GM12878 (cell line): ENCODE measurements at regions not wholly inside any gene's neighbourhood (a gene's known extent, or its start where the extent isn't known, plus 50 kb on each side); places are given as distances from the start of the nearest gene placed in this dataset.

ENCODE experiments used
- ATAC-seq: fragments of 200-7000 bp; cut with Tn5 transposase; 3 replicates; pipeline ENCODE4 v1.9.1; 2020; ENCODE audit warnings: mild to moderate bottlenecking, moderate library complexity
- BruUV-seq: library from RNA; stranded (reverse); fragments of 400-500 nt; replicated peaks from 2 replicates; lab custom pipeline; 2021; lab: Mats Ljungman, UMichigan
- CTCF ChIA-PET: fragments of 300-600 bp; sonication (Branson Sonifier 250); formaldehyde crosslinking; extraction: SDS; loops from one replicate; lab custom pipeline; 2021; ENCODE audit warnings: inconsistent platforms; lab: Yijun Ruan, JAX
- POLR2A ChIA-PET: fragments of 350-600 bp; formaldehyde crosslinking; extraction: SDS; loops from one replicate; lab custom pipeline; 2021; ENCODE audit warnings: inconsistent platforms; lab: Charles Lee
- RAD21 ChIA-PET: fragments of 300-600 bp; sonication (Branson Sonifier 250); formaldehyde crosslinking; loops from one replicate; lab custom pipeline; 2023; ENCODE audit warnings: antibody characterized with exemption; ENCODE audit not compliant: unreplicated experiment; lab: Charles Lee
- SMC1A ChIA-PET: fragments of 300-600 bp; sonication (Branson Sonifier 250); formaldehyde crosslinking; loops from one replicate; lab custom pipeline; 2023; ENCODE audit not compliant: unreplicated experiment, uncharacterized antibody; lab: Charles Lee
- DNase-seq: peaks from one replicate; pipeline ENCODE4 v3.0.0-alpha.2; 2011; ENCODE audit warnings: low read depth, low spot score
- FAIRE-seq: peaks from 3 replicates; lab custom pipeline; 2011; peaks lifted over from hg19 to GRCh38; lab: Jason Lieb, UNC
- H2AFZ ChIP-seq: 2 replicates; pipeline ENCODE4 v1.6.0; 2011; ENCODE audit warnings: low read depth, low read length, control low read depth; ENCODE audit not compliant: control insufficient read depth
- H3K27ac ChIP-seq: 2 replicates; pipeline ENCODE4 v1.5.1; 2011; ENCODE audit warnings: control low read depth; ENCODE audit not compliant: control insufficient read depth, insufficient read depth
- H3K27me3 ChIP-seq, 2 experiments: replicated peaks in 1 of 2; 2 replicates each; pipeline versions ENCODE4 v1.6.0 to v1.6.1; 2011; ENCODE audit warnings: low read length in 1 of 2; ENCODE audit not compliant: control insufficient read depth in 2 of 2, insufficient read depth in 2 of 2
- H3K36me3 ChIP-seq, 2 experiments: 2 replicates each; pipeline ENCODE4 v1.5.1; 2011; ENCODE audit warnings: low read length in 1 of 2; ENCODE audit not compliant: control insufficient read depth in 2 of 2, insufficient read depth in 2 of 2
- H3K4me1 ChIP-seq: 2 replicates; pipeline ENCODE4 v1.6.1; 2011; ENCODE audit warnings: mild to moderate bottlenecking, low read length, moderate library complexity, mixed read lengths; ENCODE audit not compliant: control insufficient read depth, insufficient read depth
- H3K4me2 ChIP-seq: 2 replicates; pipeline ENCODE4 v1.6.0; 2011; ENCODE audit warnings: control low read depth; ENCODE audit not compliant: control insufficient read depth, insufficient read depth
- H3K4me3 ChIP-seq: fragments of 200-600 bp; sonication (generic); 2 replicates; pipeline ENCODE4 v1.5.1; 2016
- H3K79me2 ChIP-seq: 2 replicates; pipeline ENCODE4 v1.6.0; 2011; ENCODE audit warnings: low read length; ENCODE audit not compliant: control insufficient read depth, insufficient read depth
- H3K9ac ChIP-seq: 2 replicates; pipeline ENCODE4 v1.8.0; 2011; ENCODE audit warnings: low read length, control low read depth, mixed read lengths; ENCODE audit not compliant: control insufficient read depth, insufficient read depth
- H3K9me3 ChIP-seq: replicated peaks from 3 replicates; pipeline ENCODE4 v1.5.1; 2011; ENCODE audit warnings: mild to moderate bottlenecking, low read length; ENCODE audit not compliant: control insufficient read depth, insufficient read depth
- H4K20me1 ChIP-seq: 2 replicates; pipeline ENCODE4 v1.6.0; 2011; ENCODE audit not compliant: control insufficient read depth, insufficient read depth
- BCL11A ChIP-seq: IDR thresholded peaks from 2 replicates; pipeline ENCODE4 v1.6.1; 2011; ENCODE audit warnings: low read depth, low read length
- CREB1 ChIP-seq: IDR thresholded peaks from 2 replicates; pipeline ENCODE4 v1.6.1; 2012; ENCODE audit warnings: low read depth, mild to moderate bottlenecking, inconsistent platforms
- GABPA ChIP-seq: IDR thresholded peaks from 2 replicates; pipeline ENCODE4 v1.6.1; 2014; ENCODE audit warnings: antibody characterized with exemption, low read depth, mild to moderate bottlenecking, inconsistent platforms
- KLF5 ChIP-seq: fragments of 450-650 bp; IDR thresholded peaks from 2 replicates; pipeline ENCODE4 v1.6.1; 2014; ENCODE audit warnings: mild to moderate bottlenecking; ENCODE audit not compliant: partially characterized antibody
- MLLT1 ChIP-seq: fragments of 450-650 bp; IDR thresholded peaks from 2 replicates; pipeline ENCODE4 v1.6.1; 2016; ENCODE audit warnings: mild to moderate bottlenecking
- PRDM15 ChIP-seq: fragments of 450-650 bp; formaldehyde crosslinking; IDR thresholded peaks from 2 replicates; pipeline ENCODE4 v1.4.0; 2020; ENCODE audit warnings: mild to moderate bottlenecking, moderate library complexity
- RELA ChIP-seq: fragments of 450-650 bp; IDR thresholded peaks from 2 replicates; pipeline ENCODE4 v1.8.0; 2014; ENCODE audit warnings: borderline replicate concordance; ENCODE audit not compliant: partially characterized antibody
- RUNX3 ChIP-seq: IDR thresholded peaks from 2 replicates; pipeline ENCODE4 v1.6.1; 2012; ENCODE audit warnings: low read length, inconsistent platforms
- WGBS: methylation state at CpG from one replicate; pipeline ENCODE4 v1.1.6; 2016; ENCODE audit warnings: low lambda C conversion rate; ENCODE audit not compliant: insufficient replicate concordance, insufficient coverage; ENCODE audit errors: missing lambda C conversion rate; 5-methylcytosine and 5-hydroxymethylcytosine counted together
- in situ Hi-C: fragments of 300-500 bp; cut with MboI; formaldehyde crosslinking; loops from 9 replicates; pipeline ENCODE4 v1.14.3; 2018; ENCODE audit warnings: mixed read lengths
- intact Hi-C: fragments of 100-400 bp; cut with micrococcal nuclease; formaldehyde crosslinking; loops from one replicate; pipeline ENCODE4 v1.14.2; 2022; ENCODE audit not compliant: unreplicated experiment
- TF ChIP-seq, protein P1 (sequence below): fragments of 450-650 bp; IDR thresholded peaks from 2 replicates; pipeline ENCODE4 v1.6.1; 2017; ENCODE audit warnings: mild to moderate bottlenecking
- TF ChIP-seq, protein P2 (sequence below): IDR thresholded peaks from 2 replicates; pipeline ENCODE4 v1.6.1; 2012; ENCODE audit warnings: mild to moderate bottlenecking, low read depth, low read length

- in situ Hi-C loops, result no loop called here
- no peak overlapping the region for H2AFZ ChIP-seq
- WGBS, result 95% methylated on average over 1 of the region's 1 CpG
These were observed 58.7 kb upstream of the TFEC start for GRCh38 chr7:116089293-116089692.

More at GRCh38 chr7:116089293-116089692, 58.7 kb upstream of the TFEC start:
- ATAC-seq, result no peak
- intact Hi-C loops, result no loop called here
- H3K9me3 ChIP-seq, result no peaks in the 10 kb centered on the region
- H3K27ac ChIP-seq, result no peak overlapping the region
- no peak overlapping the region for H3K4me3 ChIP-seq
- TF ChIP-seq KLF5 (no peak), RELA (no peak), GABPA (no peak), RUNX3 (no peak), MLLT1 (no peak), CREB1 (no peak), BCL11A (no peak), PRDM15 (CRISPR knock-in tag) (no peak)
- TF ChIP-seq, protein P1, sequence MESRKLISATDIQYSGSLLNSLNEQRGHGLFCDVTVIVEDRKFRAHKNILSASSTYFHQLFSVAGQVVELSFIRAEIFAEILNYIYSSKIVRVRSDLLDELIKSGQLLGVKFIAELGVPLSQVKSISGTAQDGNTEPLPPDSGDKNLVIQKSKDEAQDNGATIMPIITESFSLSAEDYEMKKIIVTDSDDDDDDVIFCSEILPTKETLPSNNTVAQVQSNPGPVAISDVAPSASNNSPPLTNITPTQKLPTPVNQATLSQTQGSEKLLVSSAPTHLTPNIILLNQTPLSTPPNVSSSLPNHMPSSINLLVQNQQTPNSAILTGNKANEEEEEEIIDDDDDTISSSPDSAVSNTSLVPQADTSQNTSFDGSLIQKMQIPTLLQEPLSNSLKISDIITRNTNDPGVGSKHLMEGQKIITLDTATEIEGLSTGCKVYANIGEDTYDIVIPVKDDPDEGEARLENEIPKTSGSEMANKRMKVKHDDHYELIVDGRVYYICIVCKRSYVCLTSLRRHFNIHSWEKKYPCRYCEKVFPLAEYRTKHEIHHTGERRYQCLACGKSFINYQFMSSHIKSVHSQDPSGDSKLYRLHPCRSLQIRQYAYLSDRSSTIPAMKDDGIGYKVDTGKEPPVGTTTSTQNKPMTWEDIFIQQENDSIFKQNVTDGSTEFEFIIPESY, result no peak
- TF ChIP-seq, protein P2, sequence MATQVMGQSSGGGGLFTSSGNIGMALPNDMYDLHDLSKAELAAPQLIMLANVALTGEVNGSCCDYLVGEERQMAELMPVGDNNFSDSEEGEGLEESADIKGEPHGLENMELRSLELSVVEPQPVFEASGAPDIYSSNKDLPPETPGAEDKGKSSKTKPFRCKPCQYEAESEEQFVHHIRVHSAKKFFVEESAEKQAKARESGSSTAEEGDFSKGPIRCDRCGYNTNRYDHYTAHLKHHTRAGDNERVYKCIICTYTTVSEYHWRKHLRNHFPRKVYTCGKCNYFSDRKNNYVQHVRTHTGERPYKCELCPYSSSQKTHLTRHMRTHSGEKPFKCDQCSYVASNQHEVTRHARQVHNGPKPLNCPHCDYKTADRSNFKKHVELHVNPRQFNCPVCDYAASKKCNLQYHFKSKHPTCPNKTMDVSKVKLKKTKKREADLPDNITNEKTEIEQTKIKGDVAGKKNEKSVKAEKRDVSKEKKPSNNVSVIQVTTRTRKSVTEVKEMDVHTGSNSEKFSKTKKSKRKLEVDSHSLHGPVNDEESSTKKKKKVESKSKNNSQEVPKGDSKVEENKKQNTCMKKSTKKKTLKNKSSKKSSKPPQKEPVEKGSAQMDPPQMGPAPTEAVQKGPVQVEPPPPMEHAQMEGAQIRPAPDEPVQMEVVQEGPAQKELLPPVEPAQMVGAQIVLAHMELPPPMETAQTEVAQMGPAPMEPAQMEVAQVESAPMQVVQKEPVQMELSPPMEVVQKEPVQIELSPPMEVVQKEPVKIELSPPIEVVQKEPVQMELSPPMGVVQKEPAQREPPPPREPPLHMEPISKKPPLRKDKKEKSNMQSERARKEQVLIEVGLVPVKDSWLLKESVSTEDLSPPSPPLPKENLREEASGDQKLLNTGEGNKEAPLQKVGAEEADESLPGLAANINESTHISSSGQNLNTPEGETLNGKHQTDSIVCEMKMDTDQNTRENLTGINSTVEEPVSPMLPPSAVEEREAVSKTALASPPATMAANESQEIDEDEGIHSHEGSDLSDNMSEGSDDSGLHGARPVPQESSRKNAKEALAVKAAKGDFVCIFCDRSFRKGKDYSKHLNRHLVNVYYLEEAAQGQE, result no peak
- ChIA-PET POLR2A (no interaction called here), RAD21 (no interaction called here), SMC1A (no interaction called here), CTCF (interaction anchor here (0.6 kb wide), 1 partner anchor 22 kb away, joined by 3 read pairs; no protein-coding TSS in a partner anchor)
- H3K4me1 ChIP-seq, result no peaks in the 10 kb centered on the region
- H3K4me2 ChIP-seq, result no peak overlapping the region
- no peaks in the 10 kb centered on the region for H3K27me3 ChIP-seq
- BruUV-seq, result no TSS peak
- no peaks in the 10 kb centered on the region for H3K36me3 ChIP-seq
- FAIRE-seq, result no peak
- no peak for DNase-seq
- H3K79me2 ChIP-seq, result no peaks in the 10 kb centered on the region
- no peaks in the 10 kb centered on the region for H4K20me1 ChIP-seq
- H3K9ac ChIP-seq, result no peak overlapping the region
